Prostate gland (tissue), 2 donors: ENCODE measurements at regions not wholly inside any gene's neighbourhood (a gene's known extent, or its start where the extent isn't known, plus 50 kb on each side); places are given as distances from the start of the nearest gene placed in this dataset.
"Not testable (repeated sequence)": the region's sequence is repeated elsewhere in the genome, so short reads cannot be mapped to it uniquely, and the experiment has no call there.

Experiments used
- DNase-seq: peaks from one replicate; pipeline ENCODE4 v3.0.0-alpha.2; 2019; ENCODE audit warnings: low spot score
- H3K27ac ChIP-seq, 2 donors: fragments of 200-600 bp; sonication (generic); 2 replicates each; pipeline ENCODE4 v1.5.1; 2017 to 2019
- H3K27me3 ChIP-seq: fragments of 200-600 bp; sonication (generic); replicated peaks from 2 replicates; pipeline ENCODE4 v1.5.1; 2019; ENCODE audit not compliant: insufficient read depth
- H3K36me3 ChIP-seq, 2 donors: fragments of 200-600 bp; sonication (generic); 1 replicate in 1 of 2; 2 replicates in 1 of 2; pipeline versions ENCODE4 v1.5.1 to v1.8.1; 2017 to 2019
- H3K4me1 ChIP-seq: fragments of 200-600 bp; sonication (generic); replicated peaks from 2 replicates; pipeline ENCODE4 v1.5.1; 2019
- H3K4me3 ChIP-seq, 2 donors: fragments of 200-600 bp; sonication (generic); 2 replicates each; pipeline ENCODE4 v1.5.1; 2017 to 2019
- H3K9me3 ChIP-seq: fragments of 200-600 bp; sonication (generic); 2 replicates; pipeline ENCODE4 v1.5.1; 2017
- POLR2A ChIP-seq: fragments of 450-650 bp; IDR thresholded peaks from one replicate; pipeline ENCODE4 v1.6.1; 2016; ENCODE audit warnings: antibody characterized with exemption, mild to moderate bottlenecking
- POLR2AphosphoS5 ChIP-seq: sonication (generic); formaldehyde crosslinking; IDR thresholded peaks from one replicate; pipeline ENCODE4 v1.6.1; 2017; ENCODE audit warnings: antibody characterized with exemption
- WGBS: methylation state at CpG from one replicate; pipeline ENCODE4 v1.1.5; 2018; 5-methylcytosine and 5-hydroxymethylcytosine counted together
- intact Hi-C: fragments of 100-400 bp; cut with DNase I; formaldehyde crosslinking; loops from one replicate; pipeline ENCODE4 v1.14.2; 2022
- TF ChIP-seq, protein P1 (sequence below), 4 experiments: fragments of 200-600 bp in 2 of 4; fragments of 450-650 bp in 2 of 4; sonication (generic) in 2 of 4; IDR thresholded peaks; 1 replicate in 3 of 4; 2 replicates in 1 of 4; pipeline ENCODE4 v1.5.1; 2016 to 2019; ENCODE audit warnings: antibody characterized with exemption in 4 of 4, mild to moderate bottlenecking in 2 of 4, moderate library complexity in 2 of 4

DNA sequence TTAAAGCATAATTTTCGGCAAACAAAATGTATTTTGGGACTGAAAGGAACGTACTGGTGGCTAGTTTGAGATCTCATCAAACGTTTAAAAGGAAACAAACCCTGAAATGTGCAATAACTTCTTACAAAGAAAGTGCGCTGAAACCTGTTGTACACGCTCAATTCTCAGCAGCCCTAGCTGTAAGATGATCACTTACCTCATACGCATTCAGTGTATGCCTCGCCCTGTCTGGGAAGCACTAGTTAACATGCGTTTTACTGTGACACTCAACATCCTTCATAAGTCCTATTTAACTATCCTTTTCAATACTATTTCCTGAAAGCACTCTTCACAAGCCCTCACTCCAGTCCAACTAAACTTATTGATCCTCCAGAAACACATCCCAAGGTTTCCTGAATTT, 485.0 kb upstream of the EDIL3 start:
- no peak overlapping the region for H3K4me3 ChIP-seq
- no peaks in the 10 kb centered on the region for H3K27me3 ChIP-seq
- WGBS = 60% methylated on average over 8 of the region's 8 CpGs
- no peaks in the 10 kb centered on the region for H3K4me1 ChIP-seq
- DNase-seq = no peak
- intact Hi-C loops = no loop called here
- no peak overlapping the region for H3K27ac ChIP-seq
- TF ChIP-seq, protein P1, sequence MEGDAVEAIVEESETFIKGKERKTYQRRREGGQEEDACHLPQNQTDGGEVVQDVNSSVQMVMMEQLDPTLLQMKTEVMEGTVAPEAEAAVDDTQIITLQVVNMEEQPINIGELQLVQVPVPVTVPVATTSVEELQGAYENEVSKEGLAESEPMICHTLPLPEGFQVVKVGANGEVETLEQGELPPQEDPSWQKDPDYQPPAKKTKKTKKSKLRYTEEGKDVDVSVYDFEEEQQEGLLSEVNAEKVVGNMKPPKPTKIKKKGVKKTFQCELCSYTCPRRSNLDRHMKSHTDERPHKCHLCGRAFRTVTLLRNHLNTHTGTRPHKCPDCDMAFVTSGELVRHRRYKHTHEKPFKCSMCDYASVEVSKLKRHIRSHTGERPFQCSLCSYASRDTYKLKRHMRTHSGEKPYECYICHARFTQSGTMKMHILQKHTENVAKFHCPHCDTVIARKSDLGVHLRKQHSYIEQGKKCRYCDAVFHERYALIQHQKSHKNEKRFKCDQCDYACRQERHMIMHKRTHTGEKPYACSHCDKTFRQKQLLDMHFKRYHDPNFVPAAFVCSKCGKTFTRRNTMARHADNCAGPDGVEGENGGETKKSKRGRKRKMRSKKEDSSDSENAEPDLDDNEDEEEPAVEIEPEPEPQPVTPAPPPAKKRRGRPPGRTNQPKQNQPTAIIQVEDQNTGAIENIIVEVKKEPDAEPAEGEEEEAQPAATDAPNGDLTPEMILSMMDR (IDR thresholded peaks at IDR 0.05) = no peak
- no peak for TF ChIP-seq POLR2A
- TF ChIP-seq POLR2AphosphoS5 = no peak
- no peaks in the 10 kb centered on the region for H3K9me3 ChIP-seq
- H3K36me3 ChIP-seq = no peaks in the 10 kb centered on the region

DNA sequence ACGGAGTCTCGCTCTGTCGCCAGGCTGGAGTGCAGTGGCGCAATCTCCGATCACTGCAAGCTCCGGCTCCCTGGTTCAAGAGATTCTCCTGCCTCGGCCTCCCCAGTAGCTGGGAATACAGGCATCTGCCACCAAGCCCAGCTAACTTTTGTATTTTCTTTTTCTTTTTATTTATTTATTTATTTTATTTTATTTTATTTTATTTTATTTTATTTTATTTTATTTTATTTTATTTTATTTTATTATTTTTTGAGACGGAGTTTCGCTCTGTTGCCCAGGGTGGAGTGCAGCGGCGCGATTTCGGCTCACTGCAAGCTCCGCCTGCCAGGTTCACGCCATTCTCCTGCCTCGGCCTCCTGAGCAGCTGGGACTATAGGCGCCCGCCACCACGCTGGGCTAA, 479.3 kb upstream of the EDIL3 start:
- H3K9me3 ChIP-seq, H3K27ac ChIP-seq, DNase-seq, intact Hi-C loops, H3K27me3 ChIP-seq, H3K36me3 ChIP-seq, H3K4me1 ChIP-seq, H3K4me3 ChIP-seq: not testable (repeated sequence)
- 96% methylated on average over 19 of the region's 19 CpGs for WGBS

DNA sequence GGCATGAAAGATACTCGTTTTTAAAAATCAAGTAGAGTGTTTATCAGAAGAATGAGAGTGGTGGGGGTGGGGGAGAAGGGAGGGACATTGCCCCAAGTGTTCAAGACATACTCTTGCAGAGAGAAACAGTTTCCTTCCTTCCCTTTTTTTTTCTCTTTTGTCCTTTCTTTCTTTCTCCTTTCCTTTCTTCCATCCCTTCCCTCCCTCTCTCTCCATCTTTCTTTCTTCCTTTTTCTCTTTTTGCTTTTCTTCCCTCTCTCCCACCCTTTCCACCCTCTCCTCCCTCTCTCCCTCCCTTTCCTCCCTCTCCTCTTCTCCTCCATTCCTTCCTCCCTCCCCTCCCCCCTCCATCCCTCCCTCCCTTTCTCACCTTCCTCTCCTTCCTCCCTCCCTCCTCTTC, 478.3 kb upstream of the EDIL3 start:
- no peaks in the 10 kb centered on the region for H3K9me3 ChIP-seq
- TF ChIP-seq, protein P1 (IDR thresholded peaks at IDR 0.05) = no peak
- TF ChIP-seq POLR2AphosphoS5 = no peak
- no peak for TF ChIP-seq POLR2A
- H3K27me3 ChIP-seq = no peaks in the 10 kb centered on the region
- no peak for DNase-seq
- H3K4me3 ChIP-seq = no peak overlapping the region
- WGBS = 35% methylated on average over 1 of the region's 1 CpG
- no peaks in the 10 kb centered on the region for H3K36me3 ChIP-seq
- intact Hi-C loops = no loop called here
- no peaks in the 10 kb centered on the region for H3K4me1 ChIP-seq
- H3K27ac ChIP-seq = no peak overlapping the region

DNA sequence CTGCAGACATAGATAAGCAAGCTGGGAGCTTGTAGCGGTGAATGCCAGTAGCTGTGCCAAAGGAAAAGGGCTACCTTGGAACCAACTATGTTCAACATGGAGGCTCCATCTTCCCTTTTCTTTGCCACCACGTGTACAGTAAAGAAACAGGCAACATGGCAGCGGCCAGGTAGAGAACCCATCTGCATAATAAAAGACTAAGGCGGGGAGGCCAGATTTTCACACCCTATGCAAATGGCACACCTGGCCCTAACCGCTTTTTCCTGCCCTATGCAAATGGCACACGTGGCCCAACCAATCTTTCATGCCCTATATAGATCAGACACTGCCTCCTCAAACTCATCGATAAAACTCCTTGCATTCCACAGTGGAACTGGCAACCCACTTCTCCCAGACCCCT, 477.5 kb upstream of the EDIL3 start:
- intact Hi-C loops = no loop called here
- TF ChIP-seq, protein P1 (IDR thresholded peaks at IDR 0.05) = no peak
- TF ChIP-seq POLR2A = no peak
- TF ChIP-seq POLR2AphosphoS5 = no peak
- no peak overlapping the region for H3K4me3 ChIP-seq
- no peaks in the 10 kb centered on the region for H3K27me3 ChIP-seq
- 78% methylated on average over 7 of the region's 7 CpGs for WGBS
- DNase-seq = no peak
- no peak overlapping the region for H3K27ac ChIP-seq
- no peaks in the 10 kb centered on the region for H3K36me3 ChIP-seq
- no peaks in the 10 kb centered on the region for H3K4me1 ChIP-seq
- H3K9me3 ChIP-seq = no peaks in the 10 kb centered on the region

DNA sequence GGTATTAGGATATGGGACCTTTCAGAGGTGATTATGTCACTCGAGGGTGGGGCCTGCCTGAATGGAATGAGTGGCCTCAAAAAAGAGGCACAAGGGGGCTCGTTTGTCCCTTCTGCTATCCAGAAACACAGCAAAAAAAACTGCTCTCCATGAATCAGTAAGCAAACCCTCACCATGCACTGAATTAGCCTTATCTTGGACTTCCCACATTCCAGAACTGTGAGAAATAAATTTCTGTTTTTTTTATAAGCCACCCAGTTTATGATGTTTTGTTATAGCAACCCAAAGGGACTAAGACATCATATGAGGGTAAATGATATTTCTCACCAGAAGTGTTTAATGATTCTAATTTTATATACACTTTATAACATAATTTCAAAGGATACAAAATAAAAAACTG, 476.6 kb upstream of the EDIL3 start:
- H3K36me3 ChIP-seq = no peaks in the 10 kb centered on the region
- H3K27me3 ChIP-seq = no peaks in the 10 kb centered on the region
- no peak for DNase-seq
- H3K4me3 ChIP-seq = no peak overlapping the region
- H3K4me1 ChIP-seq = no peaks in the 10 kb centered on the region
- intact Hi-C loops = no loop called here
- H3K27ac ChIP-seq = no peak overlapping the region
- TF ChIP-seq POLR2A = no peak
- TF ChIP-seq POLR2AphosphoS5 = no peak
- TF ChIP-seq, protein P1 (IDR thresholded peaks at IDR 0.05) = no peak
- whole genome bisulfite sequencing = 67% methylated on average over 2 of the region's 2 CpGs
- no peaks in the 10 kb centered on the region for H3K9me3 ChIP-seq
